Activated CD4-positive, alpha-beta T cell treated with anti-CD3 and anti-CD28 coated beads, Interleukin-2, amount 50 U/mL, for 48 hours (primary cell): ENCODE measurements at regions not wholly inside any gene's neighbourhood (a gene's known extent, or its start where the extent isn't known, plus 50 kb on each side); places are given as distances from the start of the nearest gene placed in this dataset.

ENCODE experiments used
- DNase-seq, 2 experiments: peaks; one replicate each; pipeline ENCODE4 v3.0.0-alpha.2; 2020

DNA sequence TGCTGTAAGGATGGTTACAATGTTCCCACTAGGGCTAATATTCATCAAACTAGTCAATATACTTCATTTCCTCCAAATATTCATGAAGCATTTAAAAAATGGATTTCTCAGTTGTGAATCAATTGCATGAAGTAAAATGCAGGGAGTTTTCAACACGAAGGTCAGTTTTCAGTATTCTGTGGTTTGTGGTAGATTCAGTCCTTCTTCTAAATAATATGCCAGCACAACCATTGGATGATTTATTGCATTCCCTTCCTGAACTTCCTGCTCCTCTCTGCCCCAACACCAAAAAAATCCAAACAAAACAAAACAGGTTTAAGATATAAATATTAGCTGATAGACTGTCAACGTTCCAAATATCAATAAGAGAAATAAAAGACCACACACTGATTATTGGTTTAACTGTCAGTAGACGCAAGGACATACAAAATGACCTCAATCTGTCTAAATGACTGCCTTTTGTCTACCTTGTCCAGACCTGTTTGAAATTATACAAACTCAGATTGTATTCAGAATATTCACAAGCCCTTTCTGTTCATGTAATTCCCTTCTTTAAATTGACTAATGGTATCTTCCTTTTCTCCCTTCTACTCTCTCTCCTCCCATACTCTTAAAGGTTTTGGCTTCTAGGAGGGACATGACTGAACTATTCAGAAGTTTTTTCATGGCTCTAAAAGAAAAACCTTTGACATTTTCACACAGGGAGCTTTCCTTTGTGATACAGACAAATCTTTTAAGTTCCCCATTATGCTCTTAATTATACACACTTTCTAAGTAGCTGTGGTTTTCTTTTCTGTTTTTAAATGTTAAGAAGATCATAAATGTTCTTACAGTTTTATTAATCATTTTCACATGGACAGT, 92.6 kb upstream of the STT3B start:
- DNase-seq = no peak

GRCh38 chr3:31440878-31441277, 91.8 kb upstream of the STT3B start:
- no peak for DNase-seq

DNA sequence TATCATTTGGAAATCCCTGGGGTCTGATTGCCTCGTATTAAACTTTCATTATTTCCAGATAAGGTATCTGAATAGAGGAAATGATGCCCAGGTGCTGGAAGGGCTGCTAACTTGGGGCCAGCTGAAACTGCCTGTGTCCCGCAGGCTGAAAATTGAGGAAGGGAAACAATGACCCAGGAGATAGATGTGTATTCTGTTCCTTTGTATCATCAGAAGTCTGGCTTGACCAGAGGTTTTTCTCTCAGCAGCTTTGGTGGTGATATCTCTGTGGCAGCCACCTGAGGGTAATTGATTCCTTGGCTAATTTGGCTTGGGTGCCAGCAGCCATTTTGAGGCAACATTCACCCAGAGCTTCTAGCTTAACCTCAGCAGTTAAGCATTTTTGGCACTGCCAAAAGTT, 90.0 kb upstream of the STT3B start:
- no peak for DNase-seq

GRCh38 chr3:31444220-31445142, 88.2 kb upstream of the STT3B start:
- no peak for DNase-seq

GRCh38 chr3:31445701-31446100, 87.0 kb upstream of the STT3B start:
- DNase-seq = no peak

- peak; percentile 26 to 36 for DNase-seq
Observed at GRCh38 chr3:31448035-31448881, 84.5 kb upstream of the STT3B start.

DNA sequence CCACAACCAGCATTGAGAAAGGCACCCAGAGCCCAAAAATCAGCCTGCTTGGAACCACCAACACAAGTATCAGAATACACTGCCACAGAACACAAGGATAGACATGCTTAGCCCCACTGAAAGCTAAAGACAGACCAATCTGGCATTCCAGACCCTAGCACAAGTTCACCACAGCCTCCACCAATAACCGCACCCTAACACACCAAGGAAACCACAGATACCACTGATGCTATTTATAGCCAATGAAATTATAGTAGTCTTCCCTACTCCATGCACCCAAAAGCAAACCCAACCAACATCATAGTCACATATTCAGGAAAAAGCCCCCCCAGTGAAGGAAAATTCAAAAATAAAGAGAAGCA, 83.9 kb upstream of the STT3B start:
- DNase-seq = no peak

DNA sequence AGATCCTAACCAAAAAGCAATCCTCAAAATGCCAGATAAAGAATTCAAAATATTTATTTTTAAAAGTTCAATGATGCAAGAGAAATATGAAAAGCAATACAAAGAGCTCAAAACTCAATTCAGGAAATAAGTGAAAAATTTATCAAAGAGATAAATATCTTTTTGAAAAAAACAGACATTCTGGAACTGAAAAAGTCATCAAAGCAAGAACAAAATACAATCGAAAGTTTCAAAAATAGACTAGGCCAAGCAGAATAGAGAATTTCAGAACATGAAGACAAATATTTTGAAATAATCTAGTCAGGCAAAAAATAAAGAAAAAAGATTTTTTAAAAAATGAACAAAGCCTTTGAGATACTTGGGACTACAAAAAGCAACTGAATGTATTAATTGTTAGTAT, 83.4 kb upstream of the STT3B start:
- no peak for DNase-seq

GRCh38 chr3:31450345-31450744, 82.4 kb upstream of the STT3B start:
- DNase-seq = no peak

DNA sequence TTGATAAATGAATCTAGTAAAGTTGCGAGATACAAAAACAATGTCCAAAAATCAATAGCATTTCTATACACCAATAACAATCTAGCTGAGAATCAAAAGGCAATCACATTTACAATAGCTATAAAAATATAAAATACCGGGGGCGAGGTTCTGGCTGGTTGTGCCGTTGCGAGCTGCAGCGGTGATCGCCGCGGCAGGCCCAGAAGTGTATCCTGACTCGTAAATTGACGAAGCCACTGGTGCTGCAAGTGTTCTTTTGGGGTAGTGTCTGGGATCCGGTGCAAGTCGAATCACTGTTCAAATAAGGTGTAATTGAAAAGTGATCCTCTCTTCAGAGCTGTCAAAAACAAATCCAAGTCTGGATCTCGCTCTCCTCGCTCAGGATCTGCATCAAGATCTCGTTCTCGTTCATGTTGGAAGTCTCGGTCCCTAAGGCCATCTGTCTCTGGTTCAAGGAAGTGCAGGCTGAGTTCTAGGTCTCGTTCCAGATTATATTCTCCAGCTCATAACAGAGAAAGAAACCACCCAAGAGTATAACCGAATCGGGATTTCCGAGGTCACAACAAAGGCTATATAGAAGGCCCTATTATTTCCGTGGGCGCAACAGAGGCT, 80.1 kb upstream of the STT3B start:
- no peak for DNase-seq

GRCh38 chr3:31453430-31453829, 79.3 kb upstream of the STT3B start:
- DNase-seq = no peak

GRCh38 chr3:31455524-31455923, 77.2 kb upstream of the STT3B start:
- no peak for DNase-seq

DNA sequence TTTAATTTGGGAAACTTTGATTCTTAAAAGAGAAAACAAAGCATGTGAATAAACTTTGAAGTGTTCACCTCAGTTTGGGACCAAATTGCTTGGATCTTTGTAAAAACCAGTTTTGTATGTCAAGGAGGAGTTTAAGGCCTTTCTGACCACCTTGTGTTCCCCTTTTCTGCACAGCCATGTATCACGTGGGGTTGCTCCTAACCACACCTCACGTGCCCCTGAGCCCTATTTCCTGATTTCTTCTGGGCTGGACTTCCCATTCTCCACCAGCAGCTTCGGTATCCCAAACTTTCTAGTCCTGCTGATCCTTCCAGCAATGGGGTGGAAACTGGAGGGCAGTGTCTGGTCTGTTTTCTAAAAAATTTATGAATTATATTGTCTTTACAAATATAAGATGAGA, 76.4 kb upstream of the STT3B start:
- DNase-seq = no peak

DNA sequence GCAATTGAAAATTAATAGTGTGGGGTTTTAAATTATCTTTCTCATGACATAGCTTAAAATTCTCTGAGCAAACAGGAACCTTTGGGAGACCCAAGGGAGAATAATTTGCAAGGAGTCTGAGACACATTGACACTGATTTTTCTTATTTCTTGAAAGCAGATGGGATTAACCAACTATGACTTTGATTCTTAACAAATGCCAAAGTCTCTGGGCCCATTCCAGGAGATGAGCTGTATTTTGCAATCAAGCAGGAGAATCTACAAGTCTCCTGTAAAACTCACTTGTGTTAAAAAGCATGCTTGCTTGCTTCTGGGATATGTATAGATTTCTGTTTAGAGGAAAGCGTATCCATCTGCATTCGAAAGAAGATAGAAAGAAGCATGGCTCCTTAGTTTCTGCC, 71.3 kb upstream of the STT3B start:
- DNase-seq = no peak

DNA sequence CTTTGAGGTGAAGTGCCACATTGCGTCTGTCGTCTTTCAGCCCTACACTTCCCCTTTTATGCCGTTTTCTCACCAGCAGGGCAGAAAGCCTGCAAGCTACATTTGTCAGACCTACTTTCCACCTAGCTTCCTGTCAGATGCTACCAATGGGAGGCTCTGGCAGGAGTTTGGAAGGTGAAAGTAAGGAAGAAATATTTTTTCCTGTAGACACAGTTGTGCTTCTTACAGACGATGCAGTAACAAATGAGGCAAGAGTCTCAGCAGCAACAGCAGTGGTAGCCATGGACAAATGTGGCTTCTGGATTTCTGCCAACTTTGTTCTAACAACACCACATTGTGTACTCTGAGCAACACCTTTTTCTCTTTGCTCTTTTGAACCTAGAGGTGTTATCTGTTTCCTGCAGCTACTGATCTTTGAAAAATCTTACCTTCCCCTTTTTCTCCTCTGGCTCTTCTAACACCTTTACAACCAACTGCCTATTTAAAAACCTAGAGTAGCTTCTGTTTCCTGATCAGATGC, 70.6 kb upstream of the STT3B start:
- peak in 1 of 2 experiments; percentile 27 for DNase-seq

DNA sequence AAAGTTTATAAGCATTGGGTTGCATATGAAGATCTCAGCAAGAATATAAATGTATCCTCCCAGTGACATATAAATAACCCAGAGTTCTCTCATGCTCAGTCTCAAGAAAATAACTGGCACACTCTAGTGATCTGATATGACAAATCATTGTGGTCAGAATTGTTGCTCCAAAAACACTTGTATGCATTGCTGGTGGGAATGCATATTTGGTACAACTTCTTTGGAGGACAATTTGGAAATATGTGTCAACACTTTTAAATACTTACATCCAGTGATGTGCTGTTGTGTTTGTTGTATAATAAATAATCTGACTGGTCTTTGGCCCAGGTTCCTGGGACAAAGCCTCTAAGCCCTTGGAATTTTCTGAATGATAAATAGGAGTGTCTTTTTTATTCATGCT, 66.7 kb upstream of the STT3B start:
- DNase-seq = no peak

GRCh38 chr3:31466866-31467265, 65.9 kb upstream of the STT3B start:
- DNase-seq = no peak

DNA sequence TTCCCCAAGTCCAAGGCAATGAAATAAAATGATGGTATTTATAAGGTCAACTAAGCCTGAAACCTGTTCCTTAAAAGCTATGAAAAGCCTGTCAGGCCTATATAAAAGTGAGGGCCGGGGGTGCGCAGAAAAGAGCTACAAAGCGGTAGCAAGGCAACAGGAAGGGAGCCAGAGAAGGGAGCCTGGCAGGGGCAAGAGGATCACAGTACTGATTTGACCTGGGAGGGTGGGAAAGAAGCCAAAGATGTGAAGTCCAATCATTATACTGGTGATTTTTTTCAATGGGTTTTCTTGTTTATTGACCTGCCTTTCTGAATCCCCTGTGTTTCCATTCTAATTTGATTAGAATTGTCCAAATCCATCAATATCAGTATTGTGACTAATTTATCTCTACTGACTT, 64.3 kb upstream of the STT3B start:
- DNase-seq = no peak

GRCh38 chr3:31469385-31469784, 63.3 kb upstream of the STT3B start:
- DNase-seq = no peak

DNA sequence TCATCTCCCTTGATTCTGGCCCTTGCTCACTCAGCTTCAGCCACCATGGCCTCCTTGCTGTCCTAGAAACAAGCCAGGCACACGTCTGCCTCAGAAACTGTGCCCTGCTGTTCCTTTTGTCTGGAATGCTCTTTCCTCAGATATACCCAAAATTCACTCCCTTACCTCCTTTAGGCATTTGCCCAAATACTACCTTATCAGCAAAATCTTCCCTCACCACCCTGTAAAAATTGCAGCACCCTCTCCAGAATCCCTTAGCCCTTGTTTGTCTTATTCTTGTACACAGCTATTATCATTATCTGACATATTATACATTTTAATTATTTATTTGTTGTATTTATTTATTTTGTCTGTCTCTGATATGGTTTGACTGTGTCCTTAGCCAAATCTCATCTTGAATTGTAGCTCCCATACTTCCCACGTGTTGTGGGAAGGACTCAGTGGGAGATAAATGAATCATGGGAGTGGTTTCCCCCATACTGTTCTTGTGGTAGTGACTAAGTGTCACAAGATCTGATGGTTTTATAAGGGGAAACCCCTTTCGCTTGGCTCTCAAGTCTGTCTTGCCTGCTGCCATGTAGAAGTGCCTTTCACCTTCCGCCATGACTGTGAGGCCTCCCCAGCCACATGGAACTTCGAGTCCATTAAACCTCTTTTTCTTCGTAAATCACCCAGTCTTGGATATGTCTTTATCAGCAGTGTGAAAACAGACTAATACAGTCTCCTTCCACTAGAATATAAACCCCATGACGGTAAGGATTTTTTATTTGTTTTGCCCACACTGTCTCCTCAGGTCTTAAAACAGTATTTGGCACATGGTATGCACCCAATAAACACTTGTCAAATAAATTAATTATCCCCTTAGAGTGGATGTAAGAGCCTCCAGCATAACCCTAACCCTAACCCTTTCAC, 60.0 kb upstream of the STT3B start:
- DNase-seq = peak; percentile 39 to 57

- DNase-seq = no peak
Observed at GRCh38 chr3:31476209-31476608, 56.5 kb upstream of the STT3B start.
